ENCODE measurements at regions not wholly inside any gene's neighbourhood (a gene's known extent, or its start where the extent isn't known, plus 50 kb on each side); places are given as distances from the start of the nearest gene placed in this dataset.

GRCh38 chr2:167310442-167310841 is 422.2 kb downstream of the XIRP2 start:
- ATAC-seq (no peak), DNase-seq (ENCODE audit: low read depth, low spot score) (no peak)
- ChIA-PET POLR2A (no interaction called here), CTCF (no interaction called here)
- no peak overlapping the region for H3K4me3 ChIP-seq (ENCODE audit: low read depth in 2 of 2, low read length in 2 of 2)
- no peaks in the 10 kb centered on the region for H3K4me1 ChIP-seq (ENCODE audit: control insufficient read depth, insufficient read depth, low read length)
- TF ChIP-seq TCF7L2 (IDR thresholded peaks at IDR 0.05; ENCODE audit: low read depth, low read length) (no peak), SIN3A (IDR thresholded peaks at IDR 0.05; ENCODE audit: borderline replicate concordance, insufficient read depth, low read depth, low read length) (no peak), REST (IDR thresholded peaks at IDR 0.05; ENCODE audit: insufficient read depth in 1 of 2, low read depth in 2 of 2, low read length in 1 of 2) (no peak), CTCF (IDR thresholded peaks at IDR 0.05) (no peak)
- intact Hi-C loops (cut with micrococcal nuclease; ENCODE audit: unreplicated experiment) (no loop called here), in situ Hi-C loops (cut with HindIII; ENCODE audit: low pct_unique_long_range_greater_than_20kb, low sequenced_read_pairs) (no loop called here)
- no TSS peak for BruUV-seq (replicated peaks)
- H3K27ac ChIP-seq (ENCODE audit: low read length) = no peak overlapping the region
- no peaks in the 10 kb centered on the region for H3K9me3 ChIP-seq (ENCODE audit: control insufficient read depth, insufficient read depth, low read depth, low read length)
- no peaks in the 10 kb centered on the region for H3K27me3 ChIP-seq (ENCODE audit: control insufficient read depth, insufficient read depth, low read length)
- no peaks in the 10 kb centered on the region for H3K36me3 ChIP-seq (ENCODE audit: control insufficient read depth, insufficient read depth, low read length)
